Tibial artery (tissue), 4 donors: ENCODE measurements at regions not wholly inside any gene's neighbourhood (a gene's known extent, or its start where the extent isn't known, plus 50 kb on each side); places are given as distances from the start of the nearest gene placed in this dataset.

Experiments used
- DNase-seq, 2 donors: peaks; one replicate each; pipeline ENCODE4 v3.0.0-alpha.2; 2019
- H3K27ac ChIP-seq, 2 donors: fragments of 200-600 bp; sonication (generic) in 1 of 2; 1 replicate in 1 of 2; 2 replicates in 1 of 2; pipeline ENCODE4 v1.5.1; 2018 to 2019; ENCODE audit warnings: mild to moderate bottlenecking in 1 of 2
- H3K27me3 ChIP-seq, 2 donors: fragments of 200-600 bp; sonication (generic) in 1 of 2; one replicate each; pipeline versions ENCODE4 v1.5.1 to v1.6.0; 2016 to 2019
- H3K36me3 ChIP-seq, 3 donors: fragments of 200-600 bp; sonication (generic) in 2 of 3; one replicate each; pipeline ENCODE4 v1.5.1; 2016 to 2019; ENCODE audit warnings: mild to moderate bottlenecking in 2 of 3
- H3K4me1 ChIP-seq, 4 donors: fragments of 200-600 bp; sonication (generic) in 2 of 4; 1 replicate in 3 of 4; 2 replicates in 1 of 4; pipeline ENCODE4 v1.5.1; 2016 to 2019
- H3K4me3 ChIP-seq, 2 donors: fragments of 200-600 bp; sonication (generic) in 1 of 2; 1 replicate in 1 of 2; 2 replicates in 1 of 2; pipeline ENCODE4 v1.5.1; 2018 to 2019; ENCODE audit warnings: mild to moderate bottlenecking in 2 of 2
- H3K9me3 ChIP-seq, 3 donors: fragments of 200-600 bp; sonication (generic) in 1 of 3; one replicate each; pipeline ENCODE4 v1.5.1; 2016 to 2019
- intact Hi-C: fragments of 100-400 bp; cut with DNase I; formaldehyde crosslinking; loops from one replicate; pipeline ENCODE4 v1.15.0; 2023; ENCODE audit warnings: low total_unique reads
- TF ChIP-seq, protein P1 (sequence below), 2 experiments: fragments of 200-600 bp in 1 of 2; fragments of 450-650 bp in 1 of 2; IDR thresholded peaks; one replicate each; pipeline ENCODE4 v1.5.1; 2017 to 2019; ENCODE audit warnings: antibody characterized with exemption in 2 of 2, mild to moderate bottlenecking in 1 of 2, moderate library complexity in 1 of 2

DNA sequence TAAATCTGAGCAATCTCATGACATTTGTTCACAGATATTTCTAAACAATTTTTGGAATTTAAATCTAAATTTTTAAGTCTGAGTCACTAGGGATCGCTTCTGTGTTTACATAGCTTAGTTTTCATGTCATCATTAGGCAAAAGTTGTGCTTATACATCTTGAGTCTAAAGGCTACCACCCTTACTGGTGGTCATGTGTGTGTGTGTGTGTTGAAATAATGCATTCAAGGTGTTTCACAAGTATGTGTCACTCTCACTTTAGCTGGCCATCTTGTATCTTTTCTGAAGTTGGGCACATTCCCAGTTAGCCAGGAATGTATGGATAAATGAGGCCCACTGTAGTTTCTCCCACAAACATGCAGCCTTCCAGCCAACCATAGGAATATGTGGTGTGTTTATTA lies 1162.5 kb upstream of the PRMT6 start:
- no peaks in the 10 kb centered on the region for H3K9me3 ChIP-seq
- intact Hi-C loops: no loop called here
- no peak overlapping the region for H3K4me3 ChIP-seq
- no peaks in the 10 kb centered on the region for H3K36me3 ChIP-seq
- no peaks in the 10 kb centered on the region for H3K4me1 ChIP-seq
- no peaks in the 10 kb centered on the region for H3K27me3 ChIP-seq
- H3K27ac ChIP-seq: no peak overlapping the region
- TF ChIP-seq, protein P1, sequence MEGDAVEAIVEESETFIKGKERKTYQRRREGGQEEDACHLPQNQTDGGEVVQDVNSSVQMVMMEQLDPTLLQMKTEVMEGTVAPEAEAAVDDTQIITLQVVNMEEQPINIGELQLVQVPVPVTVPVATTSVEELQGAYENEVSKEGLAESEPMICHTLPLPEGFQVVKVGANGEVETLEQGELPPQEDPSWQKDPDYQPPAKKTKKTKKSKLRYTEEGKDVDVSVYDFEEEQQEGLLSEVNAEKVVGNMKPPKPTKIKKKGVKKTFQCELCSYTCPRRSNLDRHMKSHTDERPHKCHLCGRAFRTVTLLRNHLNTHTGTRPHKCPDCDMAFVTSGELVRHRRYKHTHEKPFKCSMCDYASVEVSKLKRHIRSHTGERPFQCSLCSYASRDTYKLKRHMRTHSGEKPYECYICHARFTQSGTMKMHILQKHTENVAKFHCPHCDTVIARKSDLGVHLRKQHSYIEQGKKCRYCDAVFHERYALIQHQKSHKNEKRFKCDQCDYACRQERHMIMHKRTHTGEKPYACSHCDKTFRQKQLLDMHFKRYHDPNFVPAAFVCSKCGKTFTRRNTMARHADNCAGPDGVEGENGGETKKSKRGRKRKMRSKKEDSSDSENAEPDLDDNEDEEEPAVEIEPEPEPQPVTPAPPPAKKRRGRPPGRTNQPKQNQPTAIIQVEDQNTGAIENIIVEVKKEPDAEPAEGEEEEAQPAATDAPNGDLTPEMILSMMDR (IDR thresholded peaks at IDR 0.05): no peak
- DNase-seq: no peak

DNA sequence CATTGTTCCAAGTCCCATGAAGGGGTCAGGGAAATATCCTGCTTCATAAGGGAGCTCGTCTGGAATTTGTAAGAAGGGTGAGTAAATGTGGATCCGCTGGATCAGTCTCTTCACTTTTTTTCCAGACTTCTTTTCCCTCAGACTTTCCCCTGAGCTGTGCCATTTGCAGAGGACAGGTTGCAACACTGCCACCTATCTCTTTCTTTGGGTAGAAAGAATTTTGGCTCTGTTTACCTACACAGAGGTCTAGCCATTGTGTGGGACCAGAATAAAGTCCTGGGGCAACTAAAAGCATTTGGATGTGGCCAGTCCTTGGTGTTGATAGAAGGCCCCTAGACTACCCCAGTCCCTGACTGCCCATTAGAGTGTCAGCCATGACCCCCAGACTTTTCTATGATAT lies 1146.7 kb upstream of the PRMT6 start:
- Histone ChIP-seq H3K27ac (no peak overlapping the region), H3K27me3 (no peaks in the 10 kb centered on the region), H3K9me3 (no peaks in the 10 kb centered on the region), H3K4me3 (no peak overlapping the region), H3K4me1 (no peaks in the 10 kb centered on the region), H3K36me3 (no peaks in the 10 kb centered on the region)
- intact Hi-C loops: no loop called here
- TF ChIP-seq, protein P1 (IDR thresholded peaks at IDR 0.05): no peak
- DNase-seq: no peak

DNA sequence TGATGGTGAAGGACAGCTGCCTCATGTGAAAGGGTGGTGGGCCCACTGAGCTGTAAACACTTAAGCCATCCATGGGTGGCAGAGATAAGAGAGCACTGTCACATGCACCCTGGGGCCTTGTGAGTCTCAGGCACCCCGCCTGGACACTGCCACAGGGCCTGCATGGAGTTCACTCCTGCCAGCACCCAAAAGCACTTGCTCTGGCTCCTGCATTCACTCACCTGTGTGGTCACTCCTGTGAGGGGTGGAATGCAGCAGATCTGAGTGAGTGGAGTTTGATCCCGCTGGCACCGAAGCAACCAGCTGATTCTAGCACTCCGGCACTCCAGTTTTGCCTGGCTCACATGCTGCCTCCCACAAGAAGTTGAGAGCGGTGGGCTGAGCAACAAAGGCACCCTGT lies 1142.1 kb upstream of the PRMT6 start:
- no peaks in the 10 kb centered on the region for H3K27me3 ChIP-seq
- TF ChIP-seq, protein P1 (IDR thresholded peaks at IDR 0.05): no peak
- intact Hi-C loops: no loop called here

DNA sequence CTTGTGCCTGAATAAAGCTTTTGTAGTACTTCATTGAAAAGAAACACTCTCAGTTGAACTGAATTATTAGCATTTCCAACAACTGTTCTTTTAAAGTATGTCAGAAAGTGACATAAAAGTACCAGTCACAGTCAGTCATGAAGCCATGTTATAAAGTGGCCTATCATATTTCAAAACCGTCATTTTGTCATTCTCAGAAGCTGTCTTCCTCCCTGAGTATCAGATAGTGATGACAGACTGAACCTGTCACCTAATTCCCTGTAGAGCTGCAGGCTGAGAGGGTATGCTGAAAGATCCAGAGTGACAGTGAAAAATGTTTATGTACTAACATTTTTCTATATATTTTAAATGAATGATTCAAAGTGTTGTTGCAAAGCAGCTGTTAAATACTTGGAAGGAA lies 1121.7 kb upstream of the PRMT6 start:
- Histone ChIP-seq H3K27ac (no peak overlapping the region), H3K4me1 (no peaks in the 10 kb centered on the region), H3K9me3 (peaks cover 0 to 4% (median 0%) of the 10 kb centered on the region in 3 donors), H3K4me3 (no peak overlapping the region), H3K36me3 (no peaks in the 10 kb centered on the region), H3K27me3 (no peaks in the 10 kb centered on the region)
- TF ChIP-seq, protein P1 (IDR thresholded peaks at IDR 0.05): no peak
- intact Hi-C loops: no loop called here
- DNase-seq: no peak

More for the DNA sequence above, 1142.1 kb upstream of the PRMT6 start:
- Histone ChIP-seq H3K4me1 (no peaks in the 10 kb centered on the region), H3K36me3 (no peaks in the 10 kb centered on the region), H3K9me3 (no peaks in the 10 kb centered on the region), H3K4me3 (no peak overlapping the region), H3K27ac (no peak overlapping the region)
- DNase-seq: no peak

DNA sequence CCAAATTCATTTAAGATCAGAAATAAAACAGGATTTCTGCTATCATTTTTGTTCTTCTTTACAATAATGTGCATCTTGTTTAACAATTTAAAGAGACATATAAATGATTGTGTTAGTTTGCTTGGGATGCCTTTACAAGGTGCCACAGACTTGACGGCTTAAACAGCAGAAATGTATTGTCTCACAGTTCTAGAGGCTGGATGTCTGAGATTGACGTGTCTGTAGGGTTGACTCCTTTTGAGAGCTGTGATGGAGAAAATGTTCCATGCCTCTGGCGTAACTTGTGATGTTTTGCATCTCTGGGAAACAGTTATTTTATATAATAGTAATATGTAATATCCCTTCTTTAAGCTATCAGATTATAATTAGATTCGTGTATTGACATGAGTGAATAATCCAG lies 1091.6 kb upstream of the PRMT6 start:
- Histone ChIP-seq H3K27ac (no peak overlapping the region), H3K4me3 (no peak overlapping the region), H3K4me1 (no peaks in the 10 kb centered on the region), H3K36me3 (no peaks in the 10 kb centered on the region), H3K27me3 (no peaks in the 10 kb centered on the region), H3K9me3 (no peaks in the 10 kb centered on the region)
- TF ChIP-seq, protein P1 (IDR thresholded peaks at IDR 0.05): no peak
- intact Hi-C loops: no loop called here
- no peak for DNase-seq

DNA sequence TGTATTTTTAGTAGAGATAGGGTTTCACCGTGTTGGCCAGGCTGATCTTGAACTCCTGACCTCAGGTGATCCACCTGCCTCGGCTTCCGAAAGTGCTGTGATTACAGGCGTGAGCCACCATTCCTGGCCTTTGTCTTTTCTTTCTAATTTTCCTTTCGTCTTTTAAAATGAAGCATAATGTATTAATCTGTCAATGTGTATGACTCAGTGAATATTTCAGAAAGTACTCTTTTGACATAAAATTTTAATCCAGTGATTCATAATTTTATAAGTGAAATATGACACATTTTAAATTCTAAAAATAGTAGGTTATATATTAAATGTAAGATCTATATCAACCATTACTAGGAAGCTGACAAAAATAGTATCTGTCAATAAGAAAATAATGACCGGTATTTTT lies 1059.0 kb upstream of the PRMT6 start:
- no peak overlapping the region for H3K27ac ChIP-seq
- H3K27me3 ChIP-seq: no peaks in the 10 kb centered on the region
- no peaks in the 10 kb centered on the region for H3K4me1 ChIP-seq
- no peak for DNase-seq
- H3K9me3 ChIP-seq: no peaks in the 10 kb centered on the region
- TF ChIP-seq, protein P1 (IDR thresholded peaks at IDR 0.05): no peak
- H3K36me3 ChIP-seq: no peaks in the 10 kb centered on the region
- H3K4me3 ChIP-seq: no peak overlapping the region
- intact Hi-C loops: no loop called here
